ENCODE measurements at regions not wholly inside any gene's neighbourhood (a gene's known extent, or its start where the extent isn't known, plus 50 kb on each side); places are given as distances from the start of the nearest gene placed in this dataset.

- Histone ChIP-seq H3K9me3 (ENCODE audit: low read length) (no peaks in the 10 kb centered on the region), H3K4me1 (ENCODE audit: low read length) (no peaks in the 10 kb centered on the region), H4K20me1 (ENCODE audit: insufficient read depth, low read depth, low read length) (no peaks in the 10 kb centered on the region), H3K79me2 (ENCODE audit: low read length) (no peaks in the 10 kb centered on the region), H3K4me2 (ENCODE audit: low read depth, low read length, poor library complexity, severe bottlenecking) (no peak overlapping the region), H3K4me3 (ENCODE audit: low read length) (no peak overlapping the region), H3K27ac (ENCODE audit: low read length) (no peak overlapping the region), H3K27me3 (ENCODE audit: low read length) (no peaks in the 10 kb centered on the region), H3K36me3 (ENCODE audit: insufficient read depth, low read length) (no peaks in the 10 kb centered on the region), H3K9ac (ENCODE audit: low read length) (no peak overlapping the region), H2AFZ (ENCODE audit: low read length) (no peak overlapping the region), H3K9me2 (replicated peaks; ENCODE audit: insufficient read depth, low read length) (no peaks in the 10 kb centered on the region)
- DNase-seq = no peak
Observed at GRCh38 chr2:185381631-185382030, 357.0 kb upstream of the FSIP2 start.

- no peaks in the 10 kb centered on the region for H3K4me1 ChIP-seq (ENCODE audit: low read length)
- no peaks in the 10 kb centered on the region for H3K79me2 ChIP-seq (ENCODE audit: low read length)
- no peak overlapping the region for H3K4me2 ChIP-seq (ENCODE audit: low read depth, low read length, poor library complexity, severe bottlenecking)
- no peak overlapping the region for H3K27ac ChIP-seq (ENCODE audit: low read length)
- DNase-seq = no peak
- H2AFZ ChIP-seq (ENCODE audit: low read length) = no peak overlapping the region
- H3K9ac ChIP-seq (ENCODE audit: low read length) = no peak overlapping the region
- no peaks in the 10 kb centered on the region for H4K20me1 ChIP-seq (ENCODE audit: insufficient read depth, low read depth, low read length)
- H3K27me3 ChIP-seq (ENCODE audit: low read length) = no peaks in the 10 kb centered on the region
- H3K4me3 ChIP-seq (ENCODE audit: low read length) = no peak overlapping the region
- no peaks in the 10 kb centered on the region for H3K9me3 ChIP-seq (ENCODE audit: low read length)
- no peaks in the 10 kb centered on the region for H3K36me3 ChIP-seq (ENCODE audit: insufficient read depth, low read length)
- no peaks in the 10 kb centered on the region for H3K9me2 ChIP-seq (replicated peaks; ENCODE audit: insufficient read depth, low read length)
Observed at GRCh38 chr2:185384822-185385560, 353.6 kb upstream of the FSIP2 start.

- Histone ChIP-seq H3K36me3 (ENCODE audit: insufficient read depth, low read length) (no peaks in the 10 kb centered on the region), H3K4me3 (ENCODE audit: low read length) (no peak overlapping the region)
- no peak for DNase-seq
Observed at GRCh38 chr2:185388226-185388625, 350.4 kb upstream of the FSIP2 start.

GRCh38 chr2:185391543-185391942, 347.1 kb upstream of the FSIP2 start:
- H3K79me2 ChIP-seq (ENCODE audit: low read length) = no peaks in the 10 kb centered on the region
- no peak overlapping the region for H3K27ac ChIP-seq (ENCODE audit: low read length)
- H3K4me2 ChIP-seq (ENCODE audit: low read depth, low read length, poor library complexity, severe bottlenecking) = no peak overlapping the region
- H3K4me1 ChIP-seq (ENCODE audit: low read length) = no peaks in the 10 kb centered on the region
- H3K4me3 ChIP-seq (ENCODE audit: low read length) = no peak overlapping the region
- H3K36me3 ChIP-seq (ENCODE audit: insufficient read depth, low read length) = no peaks in the 10 kb centered on the region
- H3K27me3 ChIP-seq (ENCODE audit: low read length) = no peaks in the 10 kb centered on the region
- no peaks in the 10 kb centered on the region for H3K9me2 ChIP-seq (replicated peaks; ENCODE audit: insufficient read depth, low read length)
- H3K9me3 ChIP-seq (ENCODE audit: low read length) = no peaks in the 10 kb centered on the region
- no peak for DNase-seq
- no peaks in the 10 kb centered on the region for H4K20me1 ChIP-seq (ENCODE audit: insufficient read depth, low read depth, low read length)
- no peak overlapping the region for H3K9ac ChIP-seq (ENCODE audit: low read length)
- no peak overlapping the region for H2AFZ ChIP-seq (ENCODE audit: low read length)

More at GRCh38 chr2:185388226-185388625, 350.4 kb upstream of the FSIP2 start:
- Histone ChIP-seq H4K20me1 (ENCODE audit: insufficient read depth, low read depth, low read length) (no peaks in the 10 kb centered on the region), H3K9ac (ENCODE audit: low read length) (no peak overlapping the region), H3K27me3 (ENCODE audit: low read length) (no peaks in the 10 kb centered on the region), H2AFZ (ENCODE audit: low read length) (no peak overlapping the region), H3K9me3 (ENCODE audit: low read length) (no peaks in the 10 kb centered on the region), H3K4me2 (ENCODE audit: low read depth, low read length, poor library complexity, severe bottlenecking) (no peak overlapping the region), H3K4me1 (ENCODE audit: low read length) (no peaks in the 10 kb centered on the region), H3K79me2 (ENCODE audit: low read length) (no peaks in the 10 kb centered on the region), H3K27ac (ENCODE audit: low read length) (no peak overlapping the region), H3K9me2 (replicated peaks; ENCODE audit: insufficient read depth, low read length) (no peaks in the 10 kb centered on the region)

GRCh38 chr2:185393091-185393490, 345.5 kb upstream of the FSIP2 start:
- no peaks in the 10 kb centered on the region for H3K27me3 ChIP-seq (ENCODE audit: low read length)
- H3K9ac ChIP-seq (ENCODE audit: low read length) = no peak overlapping the region
- no peak overlapping the region for H2AFZ ChIP-seq (ENCODE audit: low read length)
- H3K4me2 ChIP-seq (ENCODE audit: low read depth, low read length, poor library complexity, severe bottlenecking) = no peak overlapping the region
- DNase-seq = no peak
- no peaks in the 10 kb centered on the region for H3K9me2 ChIP-seq (replicated peaks; ENCODE audit: insufficient read depth, low read length)
- no peaks in the 10 kb centered on the region for H3K79me2 ChIP-seq (ENCODE audit: low read length)
- H3K4me3 ChIP-seq (ENCODE audit: low read length) = no peak overlapping the region
- no peaks in the 10 kb centered on the region for H3K9me3 ChIP-seq (ENCODE audit: low read length)
- no peaks in the 10 kb centered on the region for H3K4me1 ChIP-seq (ENCODE audit: low read length)
- H3K36me3 ChIP-seq (ENCODE audit: insufficient read depth, low read length) = no peaks in the 10 kb centered on the region
- no peaks in the 10 kb centered on the region for H4K20me1 ChIP-seq (ENCODE audit: insufficient read depth, low read depth, low read length)
- no peak overlapping the region for H3K27ac ChIP-seq (ENCODE audit: low read length)

GRCh38 chr2:185402474-185402873, 336.1 kb upstream of the FSIP2 start:
- Histone ChIP-seq H2AFZ (ENCODE audit: low read length) (no peak overlapping the region), H3K4me2 (ENCODE audit: low read depth, low read length, poor library complexity, severe bottlenecking) (no peak overlapping the region), H3K9me2 (replicated peaks; ENCODE audit: insufficient read depth, low read length) (no peaks in the 10 kb centered on the region), H3K4me1 (ENCODE audit: low read length) (no peaks in the 10 kb centered on the region), H3K4me3 (ENCODE audit: low read length) (no peak overlapping the region), H4K20me1 (ENCODE audit: insufficient read depth, low read depth, low read length) (no peaks in the 10 kb centered on the region), H3K36me3 (ENCODE audit: insufficient read depth, low read length) (no peaks in the 10 kb centered on the region), H3K27ac (ENCODE audit: low read length) (no peak overlapping the region), H3K9ac (ENCODE audit: low read length) (no peak overlapping the region), H3K79me2 (ENCODE audit: low read length) (no peaks in the 10 kb centered on the region), H3K9me3 (ENCODE audit: low read length) (no peaks in the 10 kb centered on the region), H3K27me3 (ENCODE audit: low read length) (no peaks in the 10 kb centered on the region)
- DNase-seq = no peak

- no peaks in the 10 kb centered on the region for H4K20me1 ChIP-seq (ENCODE audit: insufficient read depth, low read depth, low read length)
Observed at GRCh38 chr2:185404578-185404977, 334.0 kb upstream of the FSIP2 start.

GRCh38 chr2:185417111-185417510, 321.5 kb upstream of the FSIP2 start:
- no peaks in the 10 kb centered on the region for H3K27me3 ChIP-seq (ENCODE audit: low read length)
- no peaks in the 10 kb centered on the region for H4K20me1 ChIP-seq (ENCODE audit: insufficient read depth, low read depth, low read length)
- no peak overlapping the region for H3K4me2 ChIP-seq (ENCODE audit: low read depth, low read length, poor library complexity, severe bottlenecking)
- H3K36me3 ChIP-seq (ENCODE audit: insufficient read depth, low read length) = no peaks in the 10 kb centered on the region
- H3K4me3 ChIP-seq (ENCODE audit: low read length) = no peak overlapping the region
- no peak overlapping the region for H3K9ac ChIP-seq (ENCODE audit: low read length)
- H2AFZ ChIP-seq (ENCODE audit: low read length) = no peak overlapping the region
- H3K4me1 ChIP-seq (ENCODE audit: low read length) = no peaks in the 10 kb centered on the region
- H3K9me2 ChIP-seq (replicated peaks; ENCODE audit: insufficient read depth, low read length) = no peaks in the 10 kb centered on the region
- no peak for DNase-seq
- no peaks in the 10 kb centered on the region for H3K79me2 ChIP-seq (ENCODE audit: low read length)
- no peaks in the 10 kb centered on the region for H3K9me3 ChIP-seq (ENCODE audit: low read length)
- H3K27ac ChIP-seq (ENCODE audit: low read length) = no peak overlapping the region

More at GRCh38 chr2:185404578-185404977, 334.0 kb upstream of the FSIP2 start:
- no peak overlapping the region for H3K9ac ChIP-seq (ENCODE audit: low read length)
- no peak overlapping the region for H3K4me3 ChIP-seq (ENCODE audit: low read length)
- H3K36me3 ChIP-seq (ENCODE audit: insufficient read depth, low read length) = no peaks in the 10 kb centered on the region
- H3K79me2 ChIP-seq (ENCODE audit: low read length) = no peaks in the 10 kb centered on the region
- no peak overlapping the region for H3K4me2 ChIP-seq (ENCODE audit: low read depth, low read length, poor library complexity, severe bottlenecking)
- no peaks in the 10 kb centered on the region for H3K9me2 ChIP-seq (replicated peaks; ENCODE audit: insufficient read depth, low read length)
- DNase-seq = no peak
- H2AFZ ChIP-seq (ENCODE audit: low read length) = no peak overlapping the region
- H3K27ac ChIP-seq (ENCODE audit: low read length) = no peak overlapping the region
- no peaks in the 10 kb centered on the region for H3K27me3 ChIP-seq (ENCODE audit: low read length)
- H3K9me3 ChIP-seq (ENCODE audit: low read length) = no peaks in the 10 kb centered on the region
- no peaks in the 10 kb centered on the region for H3K4me1 ChIP-seq (ENCODE audit: low read length)
